Gastroesophageal sphincter (tissue), 4 donors: ENCODE measurements at regions not wholly inside any gene's neighbourhood (a gene's known extent, or its start where the extent isn't known, plus 50 kb on each side); places are given as distances from the start of the nearest gene placed in this dataset.
"Not testable (repeated sequence)": the region's sequence is repeated elsewhere in the genome, so short reads cannot be mapped to it uniquely, and the experiment has no call there.

ENCODE experiments used
- ATAC-seq: fragments of 150-250 bp; one replicate; pipeline ENCODE4 v1.9.1; 2016; ENCODE audit warnings: mild to moderate bottlenecking, moderate library complexity
- H3K27ac ChIP-seq, 4 donors: fragments of 200-600 bp; sonication (generic) in 3 of 4; 1 replicate in 3 of 4; 2 replicates in 1 of 4; pipeline ENCODE4 v1.5.1; 2016 to 2019
- H3K27me3 ChIP-seq: fragments of 200-600 bp; sonication (generic); one replicate; pipeline ENCODE4 v1.5.1; 2019
- H3K36me3 ChIP-seq, 2 donors: fragments of 200-600 bp; sonication (generic); one replicate each; pipeline ENCODE4 v1.5.1; 2019; ENCODE audit warnings: control low read depth in 1 of 2
- H3K4me1 ChIP-seq, 3 donors: fragments of 200-600 bp; sonication (generic); 1 replicate in 2 of 3; 2 replicates in 1 of 3; pipeline ENCODE4 v1.5.1; 2016 to 2019; ENCODE audit warnings: control low read depth in 2 of 3
- H3K4me3 ChIP-seq, 2 donors: fragments of 200-600 bp; sonication (generic); one replicate each; pipeline ENCODE4 v1.5.1; 2019; ENCODE audit warnings: mild to moderate bottlenecking in 1 of 2, moderate library complexity in 1 of 2
- H3K9me3 ChIP-seq, 3 donors: fragments of 200-600 bp; sonication (generic); one replicate each; pipeline ENCODE4 v1.5.1; 2017 to 2019; ENCODE audit warnings: control low read depth in 2 of 3
- EP300 ChIP-seq: sonication (generic); formaldehyde crosslinking; IDR thresholded peaks from one replicate; pipeline ENCODE4 v1.6.1; 2017; ENCODE audit warnings: antibody characterized with exemption, mild to moderate bottlenecking
- POLR2A ChIP-seq, 2 donors: fragments of 450-650 bp; IDR thresholded peaks; one replicate each; pipeline ENCODE4 v1.6.1; 2017; ENCODE audit warnings: antibody characterized with exemption in 2 of 2, mild to moderate bottlenecking in 2 of 2, moderate library complexity in 1 of 2
- POLR2AphosphoS5 ChIP-seq: sonication (generic); formaldehyde crosslinking; IDR thresholded peaks from one replicate; pipeline ENCODE4 v1.6.1; 2017; ENCODE audit warnings: antibody characterized with exemption
- WGBS, 2 donors: methylation state at CpG; one replicate each; pipeline ENCODE4 v1.1.5; 2018; ENCODE audit warnings: low coverage in 1 of 2; 5-methylcytosine and 5-hydroxymethylcytosine counted together
- TF ChIP-seq, protein P1 (sequence below), 4 experiments: fragments of 200-600 bp in 2 of 4; fragments of 450-650 bp in 2 of 4; sonication (generic) in 1 of 4; IDR thresholded peaks; one replicate each; pipeline ENCODE4 v1.5.1; 2017 to 2019; ENCODE audit warnings: antibody characterized with exemption in 4 of 4, mild to moderate bottlenecking in 2 of 4, moderate library complexity in 2 of 4

DNA sequence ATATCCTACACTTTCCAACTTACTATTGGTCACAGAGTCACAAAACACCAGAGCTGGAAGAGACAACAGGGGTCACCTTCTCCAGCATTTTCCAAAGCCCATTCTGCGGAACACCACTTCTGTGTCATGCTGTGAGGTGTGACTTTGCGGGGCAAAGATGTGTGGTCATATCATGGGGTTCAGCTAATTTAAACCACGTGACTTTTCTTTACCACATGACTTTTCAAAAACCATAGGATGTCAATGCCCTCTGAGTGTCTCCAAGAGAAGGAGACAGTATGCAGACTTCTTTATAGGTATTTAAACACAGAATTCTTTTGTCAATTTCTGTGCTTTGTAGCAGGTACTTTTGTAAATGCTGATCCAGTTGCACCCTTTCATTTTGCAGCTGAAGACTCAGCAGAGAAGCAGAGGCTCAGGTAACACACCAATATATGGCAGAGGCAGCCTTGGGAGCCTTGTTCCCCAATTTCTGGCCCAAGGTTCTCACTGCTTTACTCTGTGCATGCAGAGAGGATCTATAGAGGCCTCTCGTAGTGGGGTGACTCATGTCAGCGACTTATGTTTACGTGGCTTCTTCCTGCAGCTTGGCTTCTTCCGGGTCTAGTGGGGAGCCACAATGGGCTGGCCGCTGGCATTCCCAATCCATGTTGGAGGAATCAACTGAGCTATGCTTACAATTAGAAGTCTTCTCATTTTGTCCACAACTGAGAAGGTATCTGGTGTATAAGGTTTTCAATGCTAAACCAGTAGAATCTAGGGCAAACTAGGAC lies 104.0 kb upstream of the RHOBTB1 start:
- H3K27me3 ChIP-seq: no peaks in the 10 kb centered on the region
- TF ChIP-seq POLR2AphosphoS5 (no peak), POLR2A (IDR thresholded peaks at IDR 0.05) (no peak), EP300 (no peak)
- TF ChIP-seq, protein P1, sequence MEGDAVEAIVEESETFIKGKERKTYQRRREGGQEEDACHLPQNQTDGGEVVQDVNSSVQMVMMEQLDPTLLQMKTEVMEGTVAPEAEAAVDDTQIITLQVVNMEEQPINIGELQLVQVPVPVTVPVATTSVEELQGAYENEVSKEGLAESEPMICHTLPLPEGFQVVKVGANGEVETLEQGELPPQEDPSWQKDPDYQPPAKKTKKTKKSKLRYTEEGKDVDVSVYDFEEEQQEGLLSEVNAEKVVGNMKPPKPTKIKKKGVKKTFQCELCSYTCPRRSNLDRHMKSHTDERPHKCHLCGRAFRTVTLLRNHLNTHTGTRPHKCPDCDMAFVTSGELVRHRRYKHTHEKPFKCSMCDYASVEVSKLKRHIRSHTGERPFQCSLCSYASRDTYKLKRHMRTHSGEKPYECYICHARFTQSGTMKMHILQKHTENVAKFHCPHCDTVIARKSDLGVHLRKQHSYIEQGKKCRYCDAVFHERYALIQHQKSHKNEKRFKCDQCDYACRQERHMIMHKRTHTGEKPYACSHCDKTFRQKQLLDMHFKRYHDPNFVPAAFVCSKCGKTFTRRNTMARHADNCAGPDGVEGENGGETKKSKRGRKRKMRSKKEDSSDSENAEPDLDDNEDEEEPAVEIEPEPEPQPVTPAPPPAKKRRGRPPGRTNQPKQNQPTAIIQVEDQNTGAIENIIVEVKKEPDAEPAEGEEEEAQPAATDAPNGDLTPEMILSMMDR (IDR thresholded peaks at IDR 0.05): no peak
- ATAC-seq: no peak
- H3K27ac ChIP-seq: no peak overlapping the region
- no peaks in the 10 kb centered on the region for H3K4me1 ChIP-seq
- 93 to 95% methylated on average over 3 to 4 of the region's 8 CpGs for WGBS, 2 donors
- no peaks in the 10 kb centered on the region for H3K9me3 ChIP-seq
- H3K4me3 ChIP-seq: no peak overlapping the region
- no peaks in the 10 kb centered on the region for H3K36me3 ChIP-seq

DNA sequence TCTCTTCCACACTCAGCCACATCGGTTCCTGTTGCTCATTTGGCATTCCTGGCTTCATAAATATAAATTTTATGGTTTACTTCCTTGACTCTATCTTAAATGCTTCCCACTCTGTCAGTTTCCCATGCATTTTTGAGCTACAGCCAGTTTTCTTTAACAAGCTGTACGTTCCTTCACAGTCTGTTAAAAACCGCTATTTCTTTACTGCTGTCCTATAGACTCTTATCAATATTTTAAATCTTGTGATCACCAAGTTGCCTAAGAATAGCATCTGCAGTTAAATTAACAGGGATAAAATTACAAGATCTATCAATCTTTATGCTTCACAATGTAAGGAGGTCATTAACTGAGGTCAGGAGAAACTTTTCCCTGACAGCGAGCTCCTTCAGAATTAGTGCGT lies 103.1 kb upstream of the RHOBTB1 start:
- Histone ChIP-seq H3K4me3 (no peak overlapping the region), H3K36me3 (no peaks in the 10 kb centered on the region), H3K27me3 (no peaks in the 10 kb centered on the region), H3K9me3 (no peaks in the 10 kb centered on the region), H3K27ac (no peak overlapping the region), H3K4me1 (no peaks in the 10 kb centered on the region)
- ATAC-seq: no peak
- WGBS, 2 donors: 59 to 73% methylated on average over 5 of the region's 5 CpGs
- TF ChIP-seq EP300 (no peak), POLR2AphosphoS5 (no peak), POLR2A (IDR thresholded peaks at IDR 0.05) (no peak)
- TF ChIP-seq, protein P1 (IDR thresholded peaks at IDR 0.05): no peak

DNA sequence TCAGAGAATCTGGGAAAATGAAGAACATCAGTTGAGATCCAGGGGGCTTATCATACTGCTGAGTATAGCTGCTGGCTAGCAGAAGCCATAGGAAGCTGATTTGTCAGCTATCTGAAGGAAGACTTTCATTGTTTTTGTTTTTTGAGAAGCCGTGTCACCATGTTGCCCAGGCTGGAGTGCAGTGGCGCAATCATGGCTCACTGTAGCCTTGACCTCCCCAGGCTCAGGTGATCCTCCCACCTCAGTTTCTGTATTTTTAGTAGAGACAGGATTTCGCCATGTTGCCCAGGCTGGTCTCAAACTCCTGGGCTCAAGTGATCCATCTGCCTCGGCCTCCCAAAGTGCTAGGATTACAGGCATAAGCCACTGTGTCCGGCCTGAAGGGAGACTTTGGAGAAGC lies 101.5 kb upstream of the RHOBTB1 start:
- not testable (repeated sequence) for ATAC-seq, H3K4me1 ChIP-seq, H3K27me3 ChIP-seq, H3K27ac ChIP-seq, H3K9me3 ChIP-seq, H3K36me3 ChIP-seq, H3K4me3 ChIP-seq
- 100% methylated on average over 1 of the region's 5 CpGs; no CpG with 5 or more reads in 1 of the 2 donors for WGBS, 2 donors

DNA sequence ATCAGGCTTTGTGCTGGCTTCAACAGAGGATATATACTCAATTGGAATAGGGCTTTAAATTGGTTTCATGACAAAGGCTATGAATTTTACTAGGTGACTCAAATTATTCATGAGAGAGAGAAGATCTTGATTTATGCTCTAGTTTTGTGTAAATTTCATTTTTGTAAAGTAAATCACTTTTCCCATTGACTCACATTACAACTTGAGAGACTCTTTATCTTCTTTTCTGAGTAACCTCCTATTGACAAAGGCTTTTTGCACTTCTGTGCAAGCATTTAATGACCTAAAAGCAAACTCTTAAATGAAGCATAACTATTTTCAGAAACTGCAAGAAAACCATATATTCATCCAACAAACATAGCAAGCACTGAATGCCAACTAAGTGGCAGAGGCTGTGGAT lies 98.5 kb upstream of the RHOBTB1 start:
- H3K4me1 ChIP-seq: no peaks in the 10 kb centered on the region
- no peak for ATAC-seq
- H3K27me3 ChIP-seq: no peaks in the 10 kb centered on the region
- H3K4me3 ChIP-seq: no peak overlapping the region
- peaks cover 0 to 5% (median 0%) of the 10 kb centered on the region in 3 donors for H3K9me3 ChIP-seq
- H3K27ac ChIP-seq: no peak overlapping the region
- H3K36me3 ChIP-seq: no peaks in the 10 kb centered on the region
- TF ChIP-seq, protein P1 (IDR thresholded peaks at IDR 0.05): no peak
- TF ChIP-seq POLR2AphosphoS5 (no peak), EP300 (no peak), POLR2A (IDR thresholded peaks at IDR 0.05) (no peak)

DNA sequence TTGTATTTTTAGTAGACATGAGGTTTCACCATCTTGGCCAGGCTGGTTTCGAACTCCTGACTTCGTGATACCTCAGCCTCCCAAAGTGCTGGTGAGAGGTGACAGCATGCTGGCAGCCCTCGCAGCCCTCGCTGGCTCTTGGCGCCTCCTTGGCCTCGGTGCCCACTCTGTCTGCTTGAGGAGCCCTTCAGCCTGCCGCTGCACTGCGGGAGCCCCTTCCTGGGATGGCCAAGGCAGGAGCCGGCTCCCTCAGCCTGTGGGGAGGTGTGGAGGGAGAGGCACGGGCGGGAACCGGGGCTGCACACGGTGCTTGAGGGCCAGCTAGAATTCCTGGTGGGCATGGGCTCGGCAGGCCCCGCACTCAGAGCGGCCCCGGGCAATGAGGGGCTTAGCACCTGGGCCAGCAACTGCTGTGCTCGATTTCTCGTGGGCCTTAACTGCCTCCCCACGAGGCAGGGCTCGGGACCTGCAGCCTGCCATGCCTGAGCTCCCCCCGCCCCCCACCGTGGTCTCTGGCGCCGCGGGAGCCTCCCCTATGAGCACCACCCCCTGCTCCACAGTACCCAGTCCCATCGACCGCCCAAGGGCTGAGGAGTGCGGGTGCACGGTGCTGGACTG lies 96.5 kb upstream of the RHOBTB1 start:
- Histone ChIP-seq H3K4me3 (no peak overlapping the region), H3K4me1 (no peaks in the 10 kb centered on the region), H3K9me3 (peaks cover 0 to 5% (median 0%) of the 10 kb centered on the region in 3 donors), H3K36me3 (no peaks in the 10 kb centered on the region), H3K27me3 (no peaks in the 10 kb centered on the region), H3K27ac (no peak overlapping the region)
- TF ChIP-seq EP300 (no peak), POLR2A (IDR thresholded peaks at IDR 0.05) (no peak), POLR2AphosphoS5 (no peak)
- TF ChIP-seq, protein P1 (IDR thresholded peaks at IDR 0.05): no peak
- no CpG with 5 or more reads among the region's 30 CpGs for whole genome bisulfite sequencing, 2 donors
- no peak for ATAC-seq
